GM19452 (cell line): ENCODE measurements at regions not wholly inside any gene's neighbourhood (a gene's known extent, or its start where the extent isn't known, plus 50 kb on each side); places are given as distances from the start of the nearest gene placed in this dataset.
A peak's percentile ranks its signal among the peaks of the same experiment; 100 is the strongest.
"Not testable (repeated sequence)": the region's sequence is repeated elsewhere in the genome, so short reads cannot be mapped to it uniquely, and the experiment has no call there.

Source experiments
- ATAC-seq: cut with Tn5 transposase; IDR thresholded peaks from one replicate; pipeline ENCODE4 v1.9.1; 2021; ENCODE audit not compliant: unreplicated experiment

DNA sequence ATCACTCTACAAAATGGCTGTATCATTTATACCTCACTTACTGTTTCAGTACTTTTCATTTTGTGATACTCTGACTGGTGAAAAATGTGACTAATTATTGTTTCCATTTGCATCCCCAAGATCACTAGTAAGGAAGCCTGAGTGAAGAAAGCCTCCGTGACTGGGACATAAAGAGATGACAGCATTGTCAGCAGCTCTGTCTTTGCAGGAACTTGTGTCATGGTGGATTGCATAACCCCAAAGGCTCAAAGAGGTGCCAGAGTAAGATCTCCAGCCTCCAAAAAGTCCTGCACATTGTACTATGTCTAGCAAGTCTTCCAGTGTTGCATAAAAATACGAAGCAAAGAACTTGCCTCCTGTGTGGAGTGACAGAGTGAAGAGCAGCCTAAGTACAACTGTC is 187.5 kb upstream of the CRIM1 start:
- ATAC-seq: no peak

DNA sequence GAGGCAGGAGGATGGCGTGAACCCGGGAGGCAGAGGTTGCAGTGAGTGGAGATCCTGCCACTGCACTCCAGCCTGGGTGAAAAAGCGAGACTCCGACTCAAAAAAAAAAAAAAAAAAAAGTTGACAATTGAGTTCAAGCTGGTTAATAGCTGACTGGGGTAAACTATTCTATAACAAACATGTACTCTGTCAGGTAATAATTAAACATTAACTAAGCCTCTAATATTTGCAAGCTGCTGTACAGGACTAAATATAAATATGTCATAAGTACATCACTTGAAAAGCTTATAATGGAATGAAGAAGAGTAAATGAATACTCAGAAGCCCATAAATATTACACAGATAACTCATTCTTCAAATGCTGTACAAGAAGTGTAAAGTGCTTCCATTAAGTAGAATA is 190.4 kb upstream of the CRIM1 start:
- peak; percentile 53 for ATAC-seq

DNA sequence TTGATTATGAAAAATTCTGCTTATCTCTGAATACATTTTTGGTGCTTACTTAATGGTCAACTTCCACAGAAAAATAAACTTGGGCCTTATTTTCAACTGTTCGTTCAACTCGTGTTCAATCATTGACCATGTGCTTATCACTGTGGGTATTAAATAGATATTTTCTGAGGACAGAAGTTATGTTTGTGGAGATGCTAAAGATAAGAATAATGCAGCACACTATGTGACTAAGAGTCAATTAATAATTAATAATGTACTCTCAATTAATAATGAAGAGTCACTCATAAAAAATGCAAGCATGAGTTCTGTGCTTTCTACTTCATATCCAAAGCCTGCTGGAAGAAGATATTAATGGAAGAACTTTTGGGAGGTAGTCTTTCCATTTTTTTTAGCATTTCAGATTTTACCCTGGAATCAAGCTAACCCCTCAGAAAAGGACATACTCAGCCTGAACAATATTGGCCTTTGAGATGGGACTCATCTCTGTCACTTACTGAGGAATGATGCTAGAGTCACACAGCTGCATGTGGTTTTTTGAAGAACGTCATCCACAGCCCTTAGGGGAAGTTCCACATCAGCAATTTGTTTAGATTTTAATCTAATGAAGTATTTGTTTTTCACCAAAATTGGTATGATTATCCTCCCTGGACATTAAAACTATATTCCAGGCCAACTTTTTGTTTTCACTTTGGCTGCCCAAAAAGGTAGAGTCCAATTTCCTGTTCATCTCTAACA is 191.9 kb upstream of the CRIM1 start:
- peak; percentile 69 for ATAC-seq

GRCh38 chr2:36157093-36157492 is 198.5 kb upstream of the CRIM1 start:
- ATAC-seq: not testable (repeated sequence)

- peak; percentile 90 for ATAC-seq
Measured at GRCh38 chr2:36147670-36148390, 207.7 kb upstream of the CRIM1 start.

GRCh38 chr2:36146765-36147164 is 208.8 kb upstream of the CRIM1 start:
- no peak for ATAC-seq

DNA sequence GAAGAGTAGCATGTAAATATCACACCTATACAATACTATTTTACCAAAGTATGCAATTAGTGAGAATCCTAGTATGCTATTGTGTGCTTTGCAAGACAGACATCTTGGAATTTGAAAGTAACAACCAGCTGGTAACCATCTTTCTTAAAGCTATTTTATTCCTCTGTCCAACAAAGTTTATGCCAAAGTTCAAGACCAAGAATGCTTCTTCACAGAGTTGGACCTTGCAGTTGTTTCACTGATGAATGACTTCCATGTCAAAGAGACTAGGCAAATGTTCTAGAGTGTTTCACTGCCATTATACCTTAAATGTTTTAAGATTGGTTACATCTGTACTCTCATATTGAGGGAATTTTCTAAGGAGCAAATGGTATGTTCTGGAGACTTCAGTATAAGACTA is 215.2 kb upstream of the CRIM1 start:
- no peak for ATAC-seq

GRCh38 chr2:36137612-36138011 is 218.0 kb upstream of the CRIM1 start:
- no peak for ATAC-seq

GRCh38 chr2:36134281-36134680 is 221.3 kb upstream of the CRIM1 start:
- no peak for ATAC-seq

DNA sequence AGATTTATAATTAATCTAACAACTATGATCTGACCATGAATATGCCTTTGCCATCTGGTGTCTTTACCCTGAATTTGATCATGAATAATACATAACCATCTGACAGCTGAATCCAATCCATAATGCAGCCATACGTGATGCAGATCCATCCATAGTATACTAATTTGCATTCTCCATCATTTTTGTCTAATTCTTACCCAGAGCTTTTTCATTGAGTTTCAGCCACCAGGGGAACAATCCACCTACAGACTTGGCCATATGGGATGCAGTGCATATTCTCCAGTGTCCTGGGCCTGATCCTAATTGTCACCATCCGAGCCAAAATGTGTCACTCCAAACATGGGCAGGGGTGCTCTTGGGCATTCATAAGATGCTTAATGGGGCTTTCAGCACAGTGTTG is 227.2 kb upstream of the CRIM1 start:
- ATAC-seq: no peak

GRCh38 chr2:36125702-36126101 is 229.9 kb upstream of the CRIM1 start:
- no peak for ATAC-seq

DNA sequence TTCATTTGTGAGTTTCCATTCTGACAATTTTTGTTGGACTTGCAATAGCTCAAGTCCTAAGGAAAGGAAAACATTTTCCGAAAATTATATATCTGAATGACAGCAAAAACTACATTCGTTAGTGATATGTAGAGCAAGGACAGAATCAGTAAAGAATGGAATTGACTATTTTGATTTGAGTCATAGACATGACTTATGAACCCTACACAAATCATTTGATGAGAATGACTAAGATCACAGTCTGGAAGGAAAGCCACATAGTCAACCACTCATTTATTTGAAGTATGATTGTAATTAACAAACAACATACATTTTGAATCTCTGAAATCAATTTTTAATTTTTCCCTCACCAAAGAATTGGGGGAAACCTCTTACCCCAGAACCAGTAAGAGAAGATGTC is 231.6 kb upstream of the CRIM1 start:
- no peak for ATAC-seq

DNA sequence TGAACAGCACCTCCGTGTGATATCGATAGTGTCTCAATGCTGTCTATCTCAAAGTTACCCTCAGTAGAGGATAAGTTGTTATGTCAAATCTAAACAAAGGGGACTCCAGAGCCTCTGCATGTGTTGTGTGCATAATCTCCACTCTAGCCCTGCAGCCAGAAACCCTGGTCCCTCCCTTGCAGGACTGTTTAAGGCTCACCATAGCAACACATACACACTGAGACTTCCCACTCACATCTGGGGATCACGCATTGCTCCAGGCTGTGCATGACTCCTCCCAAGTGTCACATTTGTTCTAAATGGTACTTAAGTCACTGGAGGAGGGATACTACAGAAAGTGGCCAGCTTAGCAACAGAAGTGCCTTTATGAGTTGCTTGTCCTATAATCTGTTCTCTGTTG is 258.6 kb upstream of the CRIM1 start:
- ATAC-seq: no peak

- not testable (repeated sequence) for ATAC-seq
Measured at GRCh38 chr2:36091844-36092741, 263.5 kb upstream of the CRIM1 start.

GRCh38 chr2:36088716-36089328 is 266.8 kb upstream of the CRIM1 start:
- no peak for ATAC-seq

DNA sequence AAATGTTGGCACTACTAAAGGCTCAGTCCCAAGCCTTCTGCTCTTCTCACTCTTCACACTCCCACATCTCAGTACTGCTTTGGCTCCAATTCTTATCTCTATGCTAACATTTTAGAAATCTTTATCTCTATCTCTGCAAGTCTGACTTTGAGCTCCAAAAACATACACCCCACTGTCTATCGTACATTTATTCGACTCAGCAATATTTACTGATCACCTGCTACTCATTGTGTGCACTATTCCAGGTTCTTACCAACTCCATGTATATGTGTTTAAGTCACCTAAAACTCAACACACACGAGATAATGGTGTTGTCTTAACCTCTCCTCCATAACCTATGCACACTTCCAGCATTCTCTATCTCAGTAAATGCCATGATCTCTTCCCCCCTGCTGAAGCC is 268.2 kb upstream of the CRIM1 start:
- no peak for ATAC-seq

DNA sequence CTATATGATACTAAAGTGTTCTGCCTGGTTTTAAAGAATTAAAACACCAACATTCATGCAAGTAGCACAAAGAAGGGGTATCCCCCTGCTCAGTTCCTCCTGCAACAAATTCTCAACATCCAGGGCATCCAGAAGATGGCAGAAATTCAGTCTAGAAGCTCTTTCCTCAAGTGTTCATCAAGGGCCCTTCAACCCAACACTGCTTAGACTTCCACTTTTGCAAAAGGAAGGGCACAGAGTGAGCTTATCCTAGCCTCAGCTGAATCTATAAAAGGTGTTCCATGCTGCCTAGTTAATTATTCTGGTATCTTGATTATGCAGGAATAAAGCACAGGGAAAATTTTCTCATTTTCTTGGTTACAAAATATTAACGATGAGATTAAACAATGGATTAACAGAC is 275.8 kb upstream of the CRIM1 start:
- ATAC-seq: no peak

GRCh38 chr2:36074008-36074407 is 281.6 kb upstream of the CRIM1 start:
- ATAC-seq: no peak

- ATAC-seq: no peak
Measured at GRCh38 chr2:36071698-36072097, 283.9 kb upstream of the CRIM1 start.

DNA sequence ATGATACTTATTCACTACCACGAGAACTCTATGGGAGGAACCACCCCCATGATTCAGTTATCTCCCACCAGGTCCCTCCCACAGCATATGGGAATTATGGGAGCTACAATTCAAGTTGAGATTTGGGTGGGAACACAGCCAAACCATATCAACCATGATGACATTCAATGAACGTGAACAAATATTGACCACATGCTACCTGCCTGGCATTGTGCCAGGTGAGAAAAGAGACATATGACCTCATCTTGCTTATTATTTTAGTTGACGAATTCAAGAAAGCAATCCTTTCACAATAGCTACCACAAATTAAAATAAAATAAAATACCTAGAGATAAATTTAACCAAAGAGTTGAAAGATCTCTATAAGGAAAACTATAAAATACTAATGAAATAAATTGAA is 286.5 kb upstream of the CRIM1 start:
- no peak for ATAC-seq

DNA sequence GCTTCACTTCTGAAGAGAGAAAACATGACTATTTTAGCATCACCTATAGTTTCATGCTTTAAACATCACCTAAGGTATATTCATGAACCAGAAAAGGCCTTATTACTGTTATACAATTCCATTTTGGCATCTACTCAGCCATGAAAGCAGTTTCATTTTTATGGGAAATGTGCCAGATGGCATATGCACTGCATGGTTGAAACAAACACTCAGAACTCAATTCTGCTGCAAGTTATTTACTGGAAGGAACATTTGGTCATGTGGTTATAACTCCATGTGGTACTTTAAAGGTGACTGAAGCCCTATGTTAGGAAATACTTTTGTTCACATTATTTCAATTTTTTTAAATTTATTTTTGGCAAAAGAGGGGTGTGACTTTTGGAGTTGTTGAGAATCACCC is 287.5 kb upstream of the CRIM1 start:
- ATAC-seq: no peak
